ENCODE measurements at regions not wholly inside any gene's neighbourhood (a gene's known extent, or its start where the extent isn't known, plus 50 kb on each side); places are given as distances from the start of the nearest gene placed in this dataset.

DNA sequence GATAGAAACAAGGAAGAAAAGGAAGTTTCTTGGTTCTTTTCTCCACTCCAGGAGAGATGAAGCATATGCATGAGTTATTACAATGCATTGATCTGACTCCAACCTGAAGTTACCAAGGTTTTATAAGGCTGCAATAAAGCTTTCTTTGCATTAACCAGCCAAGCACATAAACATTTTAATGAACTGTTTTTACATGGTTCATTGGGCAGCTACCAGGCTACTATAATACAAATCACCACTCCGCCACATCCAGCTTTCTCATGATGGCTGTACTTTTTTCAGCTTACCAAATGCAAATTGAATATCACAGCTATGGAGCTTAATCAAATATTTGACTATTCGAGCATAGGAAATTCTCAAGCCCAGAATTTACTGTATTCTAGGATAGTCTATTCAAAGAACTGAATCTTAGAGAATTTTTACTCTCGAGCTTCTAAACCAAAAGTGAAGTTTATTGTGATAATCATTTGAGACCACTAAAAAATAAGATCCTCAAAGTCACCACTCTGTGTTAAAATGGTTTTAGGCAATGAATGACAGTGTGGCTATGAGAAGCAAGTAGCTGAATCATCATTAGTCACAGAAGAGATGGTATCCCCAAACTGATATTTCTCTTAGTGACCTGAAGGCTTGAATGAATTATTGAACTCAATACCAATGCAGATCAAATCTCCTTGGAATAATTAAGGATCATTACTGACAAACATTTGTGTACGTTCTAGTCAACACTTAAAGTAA, 58.6 kb upstream of the ZNF281 start:
- no peaks in the 10 kb centered on the region for H3K36me3 ChIP-seq (replicated peaks in 1 of 2; ENCODE audit: control insufficient read depth in 1 of 2, insufficient read depth in 2 of 2, low read length in 1 of 2)
- ChIA-PET CTCF (interaction anchor here (1.5 to 2.0 kb wide), 2 partner anchors 21 to 162 kb away, joined by 3 to 5 read pairs; no protein-coding TSS in a partner anchor), POLR2A (no interaction called here)
- H3K79me2 ChIP-seq (ENCODE audit: insufficient read depth), result no peaks in the 10 kb centered on the region
- WGBS (ENCODE audit: low lambda C conversion rate), result 87% methylated on average over 4 of the region's 4 CpGs
- H3K4me1 ChIP-seq (ENCODE audit: control insufficient read depth in 1 of 2, insufficient read depth in 2 of 2, low read depth in 1 of 2, low read length in 1 of 2), result peaks cover 0 to 12% of the 10 kb centered on the region in 2 experiments; a peak in 2 of 4 replicates
- no peak for DNase-seq
- H4K20me1 ChIP-seq (ENCODE audit: insufficient read depth), result no peaks in the 10 kb centered on the region
- H3K9me2 ChIP-seq, result no peaks in the 10 kb centered on the region
- H3K27me3 ChIP-seq (ENCODE audit: insufficient read depth), result no peaks in the 10 kb centered on the region
- no peaks in the 10 kb centered on the region for H3F3A ChIP-seq (replicated peaks; ENCODE audit: insufficient read depth)
- no peak overlapping the region for H2AFZ ChIP-seq (ENCODE audit: low read depth)
- H3K9ac ChIP-seq, result no peak overlapping the region
- H3K4me2 ChIP-seq, result no peak overlapping the region
- TF ChIP-seq EZH2phosphoT487 (IDR thresholded peaks at IDR 0.05; ENCODE audit: borderline replicate concordance, low read depth), result no peak
- TF ChIP-seq FOSL2 (IDR thresholded peaks at IDR 0.05; ENCODE audit: borderline replicate concordance, low read depth), result peak; percentile 29; the same call in 1 of the 2 replicates
- no peak for TF ChIP-seq MAX (IDR thresholded peaks at IDR 0.05; ENCODE audit: low read depth)
- H3K9me3 ChIP-seq, result no peaks in the 10 kb centered on the region
- no peak overlapping the region for H3K4me3 ChIP-seq (ENCODE audit: low read depth in 2 of 2, low read length in 1 of 2)
- no peak overlapping the region for H3K27ac ChIP-seq (ENCODE audit: low read depth in 2 of 2, low read length in 1 of 2)

- CTCF ChIA-PET, result interaction anchor here (0.6 to 2.1 kb wide), 4 partner anchors 8 to 158 kb away, joined by 3 to 5 read pairs (median 3); no protein-coding TSS in a partner anchor
- Histone ChIP-seq H3K9ac (no peak overlapping the region), H2AFZ (ENCODE audit: low read depth) (no peak overlapping the region), H3F3A (replicated peaks; ENCODE audit: insufficient read depth) (no peaks in the 10 kb centered on the region), H3K4me2 (no peak overlapping the region), H3K27me3 (ENCODE audit: insufficient read depth) (no peaks in the 10 kb centered on the region), H3K4me3 (ENCODE audit: low read depth in 2 of 2, low read length in 1 of 2) (no peak overlapping the region), H3K36me3 (replicated peaks in 1 of 2; ENCODE audit: control insufficient read depth in 1 of 2, insufficient read depth in 2 of 2, low read length in 1 of 2) (no peaks in the 10 kb centered on the region), H3K27ac (ENCODE audit: low read depth in 2 of 2, low read length in 1 of 2) (no peak overlapping the region; a peak in 1 of 4 replicates), H3K9me2 (no peaks in the 10 kb centered on the region), H3K4me1 (ENCODE audit: control insufficient read depth in 1 of 2, insufficient read depth in 2 of 2, low read depth in 1 of 2, low read length in 1 of 2) (peaks cover 0 to 7% of the 10 kb centered on the region in 2 experiments; a peak in 2 of 4 replicates), H4K20me1 (ENCODE audit: insufficient read depth) (no peaks in the 10 kb centered on the region), H3K79me2 (ENCODE audit: insufficient read depth) (no peaks in the 10 kb centered on the region), H3K9me3 (no peaks in the 10 kb centered on the region)
- 82% methylated on average over 12 of the region's 12 CpGs for whole genome bisulfite sequencing (ENCODE audit: low lambda C conversion rate)
- DNase-seq, result no peak
- TF ChIP-seq EP300 (IDR thresholded peaks at IDR 0.05; ENCODE audit: borderline replicate concordance in 1 of 2, low read depth in 1 of 2, low read length in 1 of 2), result no peak; a peak in 1 of 4 replicates
- TF ChIP-seq GATA2 (CRISPR knock-in tag; IDR thresholded peaks at IDR 0.05), result peak; percentile 21; the same call in 1 of the 2 replicates
- POLR2A ChIA-PET, result no interaction called here
Measured at GRCh38 chr1:200464784-200465400, 55.1 kb upstream of the ZNF281 start.

Measured in SK-N-SH (cell line).